ENCODE measurements at regions not wholly inside any gene's neighbourhood (a gene's known extent, or its start where the extent isn't known, plus 50 kb on each side); places are given as distances from the start of the nearest gene placed in this dataset.
"Not testable (repeated sequence)": the region's sequence is repeated elsewhere in the genome, so short reads cannot be mapped to it uniquely, and the experiment has no call there.

GRCh38 chr2:62616486-62616885 lies 89.0 kb upstream of the EHBP1 start:
- not testable (repeated sequence) for DNase-seq (ENCODE audit: extremely low spot score); H3K4me3 ChIP-seq (ENCODE audit: low read depth, low read length); H3K27ac ChIP-seq (ENCODE audit: low read depth); H3K36me3 ChIP-seq (ENCODE audit: insufficient read depth); H3K4me1 ChIP-seq (ENCODE audit: insufficient read depth)
- WGBS = over 99% methylated on average over 2 of the region's 2 CpGs

GRCh38 chr2:62611854-62612253 lies 93.7 kb upstream of the EHBP1 start:
- Histone ChIP-seq H3K4me1 (ENCODE audit: insufficient read depth) (no peaks in the 10 kb centered on the region), H3K27ac (ENCODE audit: low read depth) (no peak overlapping the region), H3K36me3 (ENCODE audit: insufficient read depth) (no peaks in the 10 kb centered on the region), H3K4me3 (ENCODE audit: low read depth, low read length) (no peak overlapping the region)
- WGBS = 53% methylated on average over 2 of the region's 2 CpGs
- DNase-seq (ENCODE audit: extremely low spot score) = no peak

GRCh38 chr2:62605471-62605870 lies 99.5 kb upstream of the TMEM17 start:
- not testable (repeated sequence) for H3K4me1 ChIP-seq (ENCODE audit: insufficient read depth); DNase-seq (ENCODE audit: extremely low spot score); H3K4me3 ChIP-seq (ENCODE audit: low read depth, low read length); H3K36me3 ChIP-seq (ENCODE audit: insufficient read depth); H3K27ac ChIP-seq (ENCODE audit: low read depth)
- WGBS = 86% methylated on average over 13 of the region's 13 CpGs

GRCh38 chr2:62604336-62604735 lies 98.3 kb upstream of the TMEM17 start:
- Histone ChIP-seq H3K36me3 (ENCODE audit: insufficient read depth) (no peaks in the 10 kb centered on the region), H3K27ac (ENCODE audit: low read depth) (no peak overlapping the region), H3K4me3 (ENCODE audit: low read depth, low read length) (no peak overlapping the region), H3K4me1 (ENCODE audit: insufficient read depth) (no peaks in the 10 kb centered on the region)
- no peak for DNase-seq (ENCODE audit: extremely low spot score)
- WGBS = 75% methylated on average over 2 of the region's 2 CpGs

- 94% methylated on average over 2 of the region's 2 CpGs for WGBS
- no peaks in the 10 kb centered on the region for H3K4me1 ChIP-seq (ENCODE audit: insufficient read depth)
- no peak for DNase-seq (ENCODE audit: extremely low spot score)
- H3K36me3 ChIP-seq (ENCODE audit: insufficient read depth) = no peaks in the 10 kb centered on the region
- H3K4me3 ChIP-seq (ENCODE audit: low read depth, low read length) = no peak overlapping the region
- no peak overlapping the region for H3K27ac ChIP-seq (ENCODE audit: low read depth)
These were observed 97.2 kb upstream of the TMEM17 start for GRCh38 chr2:62603154-62603712.

GRCh38 chr2:62599674-62600410 lies 93.8 kb upstream of the TMEM17 start:
- WGBS = 89% methylated on average over 6 of the region's 6 CpGs

GRCh38 chr2:62597323-62597722 lies 91.3 kb upstream of the TMEM17 start:
- Histone ChIP-seq H3K4me3 (ENCODE audit: low read depth, low read length) (no peak overlapping the region), H3K36me3 (ENCODE audit: insufficient read depth) (no peaks in the 10 kb centered on the region), H3K4me1 (ENCODE audit: insufficient read depth) (no peaks in the 10 kb centered on the region), H3K27ac (ENCODE audit: low read depth) (no peak overlapping the region)
- DNase-seq (ENCODE audit: extremely low spot score) = no peak
- WGBS = 57% methylated on average over 3 of the region's 3 CpGs

More at GRCh38 chr2:62599674-62600410, 93.8 kb upstream of the TMEM17 start:
- not testable (repeated sequence) for H3K27ac ChIP-seq (ENCODE audit: low read depth); DNase-seq (ENCODE audit: extremely low spot score); H3K36me3 ChIP-seq (ENCODE audit: insufficient read depth); H3K4me3 ChIP-seq (ENCODE audit: low read depth, low read length); H3K4me1 ChIP-seq (ENCODE audit: insufficient read depth)

- peak; percentile 21 for DNase-seq (ENCODE audit: extremely low spot score)
- Histone ChIP-seq H3K36me3 (ENCODE audit: insufficient read depth) (no peaks in the 10 kb centered on the region), H3K4me1 (ENCODE audit: insufficient read depth) (no peaks in the 10 kb centered on the region), H3K4me3 (ENCODE audit: low read depth, low read length) (no peak overlapping the region), H3K27ac (ENCODE audit: low read depth) (no peak overlapping the region)
- WGBS = 63% methylated on average over 3 of the region's 3 CpGs
These were observed 90.3 kb upstream of the TMEM17 start for GRCh38 chr2:62596061-62596921.

GRCh38 chr2:62595474-62595873 lies 89.5 kb upstream of the TMEM17 start:
- 87% methylated on average over 3 of the region's 3 CpGs for WGBS
- no peaks in the 10 kb centered on the region for H3K36me3 ChIP-seq (ENCODE audit: insufficient read depth)

GRCh38 chr2:62593825-62594224 lies 87.8 kb upstream of the TMEM17 start:
- Histone ChIP-seq H3K36me3 (ENCODE audit: insufficient read depth) (no peaks in the 10 kb centered on the region), H3K27ac (ENCODE audit: low read depth) (no peak overlapping the region), H3K4me1 (ENCODE audit: insufficient read depth) (no peaks in the 10 kb centered on the region), H3K4me3 (ENCODE audit: low read depth, low read length) (no peak overlapping the region)
- DNase-seq (ENCODE audit: extremely low spot score) = no peak
- WGBS = 96% methylated on average over 3 of the region's 3 CpGs

More at GRCh38 chr2:62595474-62595873, 89.5 kb upstream of the TMEM17 start:
- H3K4me1 ChIP-seq (ENCODE audit: insufficient read depth) = no peaks in the 10 kb centered on the region
- no peak overlapping the region for H3K27ac ChIP-seq (ENCODE audit: low read depth)
- DNase-seq (ENCODE audit: extremely low spot score) = no peak
- no peak overlapping the region for H3K4me3 ChIP-seq (ENCODE audit: low read depth, low read length)

GRCh38 chr2:62591491-62591890 lies 85.5 kb upstream of the TMEM17 start:
- Histone ChIP-seq H3K4me1 (ENCODE audit: insufficient read depth) (no peaks in the 10 kb centered on the region), H3K4me3 (ENCODE audit: low read depth, low read length) (no peak overlapping the region), H3K36me3 (ENCODE audit: insufficient read depth) (no peaks in the 10 kb centered on the region), H3K27ac (ENCODE audit: low read depth) (no peak overlapping the region)
- DNase-seq (ENCODE audit: extremely low spot score) = no peak
- 74% methylated on average over 1 of the region's 1 CpG for WGBS

- H3K27ac ChIP-seq (ENCODE audit: low read depth) = no peak overlapping the region
- no peak for DNase-seq (ENCODE audit: extremely low spot score)
- H3K4me3 ChIP-seq (ENCODE audit: low read depth, low read length) = no peak overlapping the region
- WGBS = 75% methylated on average over 4 of the region's 4 CpGs
- no peaks in the 10 kb centered on the region for H3K4me1 ChIP-seq (ENCODE audit: insufficient read depth)
- H3K36me3 ChIP-seq (ENCODE audit: insufficient read depth) = no peaks in the 10 kb centered on the region
These were observed 83.8 kb upstream of the TMEM17 start for GRCh38 chr2:62589691-62590356.

GRCh38 chr2:62587592-62587991 lies 81.6 kb upstream of the TMEM17 start:
- 80% methylated on average over 3 of the region's 3 CpGs for WGBS
- H3K36me3 ChIP-seq (ENCODE audit: insufficient read depth) = no peaks in the 10 kb centered on the region
- no peaks in the 10 kb centered on the region for H3K4me1 ChIP-seq (ENCODE audit: insufficient read depth)
- H3K4me3 ChIP-seq (ENCODE audit: low read depth, low read length) = no peak overlapping the region
- no peak for DNase-seq (ENCODE audit: extremely low spot score)
- H3K27ac ChIP-seq (ENCODE audit: low read depth) = no peak overlapping the region

All from urinary bladder (tissue), 3 donors.